HG03469 (cell line): ENCODE measurements at regions not wholly inside any gene's neighbourhood (a gene's known extent, or its start where the extent isn't known, plus 50 kb on each side); places are given as distances from the start of the nearest gene placed in this dataset.
"Not testable (repeated sequence)": the region's sequence is repeated elsewhere in the genome, so short reads cannot be mapped to it uniquely, and the experiment has no call there.

Experiments used
- ATAC-seq: cut with Tn5 transposase; IDR thresholded peaks from one replicate; pipeline ENCODE4 v1.9.1; 2021; ENCODE audit warnings: mild to moderate bottlenecking, moderate library complexity, moderate number of reproducible peaks; ENCODE audit not compliant: unreplicated experiment

GRCh38 chr11:28938091-28938490, 829.9 kb downstream of the METTL15 start:
- ATAC-seq, result no peak

GRCh38 chr11:28932940-28933339, 824.8 kb downstream of the METTL15 start:
- ATAC-seq, result no peak

- no peak for ATAC-seq
Observed at GRCh38 chr11:28924004-28924403, 815.8 kb downstream of the METTL15 start.

- no peak for ATAC-seq
Observed at GRCh38 chr11:28922386-28922981, 814.3 kb downstream of the METTL15 start.

GRCh38 chr11:28919194-28919593, 811.0 kb downstream of the METTL15 start:
- no peak for ATAC-seq

- ATAC-seq, result no peak
Observed at GRCh38 chr11:28913883-28914282, 805.7 kb downstream of the METTL15 start.

- ATAC-seq, result no peak
Observed at GRCh38 chr11:28911829-28912228, 803.6 kb downstream of the METTL15 start.

- no peak for ATAC-seq
Observed at GRCh38 chr11:28910926-28911325, 802.7 kb downstream of the METTL15 start.

GRCh38 chr11:28903716-28904115, 795.5 kb downstream of the METTL15 start:
- ATAC-seq, result no peak

GRCh38 chr11:28900427-28900826, 792.2 kb downstream of the METTL15 start:
- no peak for ATAC-seq

- ATAC-seq, result no peak
Observed at GRCh38 chr11:28899706-28900105, 791.5 kb downstream of the METTL15 start.

GRCh38 chr11:28890601-28891040, 782.4 kb downstream of the METTL15 start:
- ATAC-seq, result not testable (repeated sequence)

GRCh38 chr11:28887681-28888080, 779.5 kb downstream of the METTL15 start:
- no peak for ATAC-seq

GRCh38 chr11:28879869-28880268, 771.7 kb downstream of the METTL15 start:
- no peak for ATAC-seq

- no peak for ATAC-seq
Observed at GRCh38 chr11:28878025-28878424, 769.8 kb downstream of the METTL15 start.

- ATAC-seq, result no peak
Observed at GRCh38 chr11:28877340-28877739, 769.2 kb downstream of the METTL15 start.

- no peak for ATAC-seq
Observed at GRCh38 chr11:28874706-28875105, 766.5 kb downstream of the METTL15 start.

- ATAC-seq, result no peak
Observed at GRCh38 chr11:28871090-28871489, 762.9 kb downstream of the METTL15 start.

GRCh38 chr11:28863422-28863821, 755.2 kb downstream of the METTL15 start:
- no peak for ATAC-seq

- ATAC-seq, result no peak
Observed at GRCh38 chr11:28860893-28861292, 752.7 kb downstream of the METTL15 start.

- no peak for ATAC-seq
Observed at GRCh38 chr11:28858076-28858475, 749.9 kb downstream of the METTL15 start.

GRCh38 chr11:28849053-28849452, 740.9 kb downstream of the METTL15 start:
- no peak for ATAC-seq

GRCh38 chr11:28842716-28843115, 734.5 kb downstream of the METTL15 start:
- ATAC-seq, result no peak
